Activated CD8-positive, alpha-beta memory T cell treated with anti-CD3 and anti-CD28 coated beads for 1 hour (primary cell): ENCODE measurements at regions not wholly inside any gene's neighbourhood (a gene's known extent, or its start where the extent isn't known, plus 50 kb on each side); places are given as distances from the start of the nearest gene placed in this dataset.

Experiments used
- DNase-seq, 2 donors: peaks; one replicate each; pipeline ENCODE4 v3.0.0-alpha.2; 2020; ENCODE audit warnings: low read depth in 1 of 2; ENCODE audit errors: extremely low read depth in 1 of 2

- DNase-seq: no peak
Observed at GRCh38 chr1:38308780-38309179, 262.2 kb upstream of the POU3F1 start.

- no peak for DNase-seq
Observed at GRCh38 chr1:38305666-38306065, 259.1 kb upstream of the POU3F1 start.

GRCh38 chr1:38303843-38304242 is 257.2 kb upstream of the POU3F1 start:
- DNase-seq: no peak

GRCh38 chr1:38301040-38301439 is 254.4 kb upstream of the POU3F1 start:
- DNase-seq: no peak

- DNase-seq: no peak
Observed at GRCh38 chr1:38300616-38301015, 254.0 kb upstream of the POU3F1 start.

- DNase-seq: no peak
Observed at GRCh38 chr1:38297842-38298241, 251.2 kb upstream of the POU3F1 start.

GRCh38 chr1:38297246-38297645 is 250.7 kb upstream of the POU3F1 start:
- no peak for DNase-seq

GRCh38 chr1:38296047-38296446 is 249.5 kb upstream of the POU3F1 start:
- no peak for DNase-seq

- no peak for DNase-seq
Observed at GRCh38 chr1:38293567-38293966, 247.0 kb upstream of the POU3F1 start.

- DNase-seq: no peak
Observed at GRCh38 chr1:38292969-38293368, 246.4 kb upstream of the POU3F1 start.

GRCh38 chr1:38291906-38292521 is 245.4 kb upstream of the POU3F1 start:
- DNase-seq: no peak

- DNase-seq: no peak
Observed at GRCh38 chr1:38291336-38291735, 244.7 kb upstream of the POU3F1 start.

- no peak for DNase-seq
Observed at GRCh38 chr1:38289034-38289433, 242.4 kb upstream of the POU3F1 start.

- DNase-seq: no peak
Observed at GRCh38 chr1:38287547-38287946, 241.0 kb upstream of the POU3F1 start.

- no peak for DNase-seq
Observed at GRCh38 chr1:38287036-38287435, 240.4 kb upstream of the POU3F1 start.

- no peak for DNase-seq
Observed at GRCh38 chr1:38285807-38286530, 239.4 kb upstream of the POU3F1 start.

GRCh38 chr1:38284953-38285352 is 238.4 kb upstream of the POU3F1 start:
- DNase-seq: no peak

- DNase-seq: no peak
Observed at GRCh38 chr1:38283696-38284470, 237.3 kb upstream of the POU3F1 start.

GRCh38 chr1:38279148-38279547 is 232.6 kb upstream of the POU3F1 start:
- DNase-seq: no peak

- no peak for DNase-seq
Observed at GRCh38 chr1:38277646-38278045, 231.1 kb upstream of the POU3F1 start.

GRCh38 chr1:38275960-38276359 is 229.4 kb upstream of the POU3F1 start:
- DNase-seq: no peak

- no peak for DNase-seq
Observed at GRCh38 chr1:38274974-38275373, 228.4 kb upstream of the POU3F1 start.
